Smooth muscle cell (in vitro differentiated cells): ENCODE measurements at regions not wholly inside any gene's neighbourhood (a gene's known extent, or its start where the extent isn't known, plus 50 kb on each side); places are given as distances from the start of the nearest gene placed in this dataset.

Source experiments
- DNase-seq: peaks from one replicate; lab custom pipeline; 2025; ENCODE audit not compliant: unreplicated experiment; lab: John Stamatoyannopoulos, UW
- H2AFZ ChIP-seq: fragments of 200-600 bp; sonication (generic); 2 replicates; pipeline ENCODE4 v1.6.0; 2016; ENCODE audit warnings: antibody characterized with exemption, low read depth, mild to moderate bottlenecking
- H3F3A ChIP-seq: fragments of 200-600 bp; sonication (generic); 2 replicates; pipeline ENCODE4 v1.6.0; 2017; ENCODE audit warnings: antibody characterized with exemption, low read depth
- H3K27ac ChIP-seq: fragments of 200-600 bp; sonication (generic); 2 replicates; pipeline ENCODE4 v1.5.1; 2016; ENCODE audit warnings: low read depth, mild to moderate bottlenecking
- H3K27me3 ChIP-seq: fragments of 200-600 bp; sonication (generic); 2 replicates; pipeline ENCODE4 v1.6.1; 2016; ENCODE audit warnings: low read depth, mild to moderate bottlenecking
- H3K36me3 ChIP-seq: fragments of 200-600 bp; sonication (generic); 2 replicates; pipeline ENCODE4 v1.5.1; 2016; ENCODE audit warnings: low read depth
- H3K4me1 ChIP-seq: fragments of 200-600 bp; sonication (generic); 2 replicates; pipeline ENCODE4 v1.5.1; 2016; ENCODE audit warnings: low read depth
- H3K4me2 ChIP-seq: fragments of 200-600 bp; sonication (generic); 2 replicates; pipeline ENCODE4 v1.6.0; 2016; ENCODE audit warnings: mild to moderate bottlenecking
- H3K4me3 ChIP-seq: fragments of 200-600 bp; sonication (generic); 2 replicates; pipeline ENCODE4 v1.5.1; 2016; ENCODE audit warnings: mild to moderate bottlenecking
- H3K79me2 ChIP-seq: fragments of 200-600 bp; sonication (generic); 2 replicates; pipeline ENCODE4 v1.6.0; 2016; ENCODE audit warnings: low read depth, mild to moderate bottlenecking
- H3K9ac ChIP-seq: fragments of 200-600 bp; sonication (generic); 2 replicates; pipeline ENCODE4 v1.6.0; 2016; ENCODE audit warnings: low read depth
- H3K9me3 ChIP-seq: fragments of 200-600 bp; sonication (generic); replicated peaks from 2 replicates; pipeline ENCODE4 v1.5.1; 2016; ENCODE audit warnings: low read depth
- H4K20me1 ChIP-seq: fragments of 200-600 bp; sonication (generic); 2 replicates; pipeline ENCODE4 v1.6.0; 2016; ENCODE audit warnings: low read depth
- WGBS: methylation state at CpG from one replicate; pipeline ENCODE4 v1.1.7; 2016; ENCODE audit warnings: low lambda C conversion rate; 5-methylcytosine and 5-hydroxymethylcytosine counted together
- TF ChIP-seq, protein P1 (sequence below): fragments of 200-600 bp; sonication (generic); IDR thresholded peaks from 2 replicates; pipeline ENCODE4 v1.5.1; 2017; ENCODE audit warnings: borderline replicate concordance, mild to moderate bottlenecking, antibody characterized with exemption; ENCODE audit not compliant: insufficient read depth, poor library complexity, severe bottlenecking

- Histone ChIP-seq H3K9me3 (no peaks in the 10 kb centered on the region), H3F3A (no peaks in the 10 kb centered on the region), H3K27ac (no peak overlapping the region), H2AFZ (no peak overlapping the region), H3K27me3 (no peaks in the 10 kb centered on the region), H3K4me3 (no peak overlapping the region), H3K36me3 (no peaks in the 10 kb centered on the region), H3K9ac (no peak overlapping the region), H3K4me1 (no peaks in the 10 kb centered on the region), H4K20me1 (no peaks in the 10 kb centered on the region), H3K4me2 (no peak overlapping the region), H3K79me2 (no peaks in the 10 kb centered on the region)
- TF ChIP-seq, protein P1, sequence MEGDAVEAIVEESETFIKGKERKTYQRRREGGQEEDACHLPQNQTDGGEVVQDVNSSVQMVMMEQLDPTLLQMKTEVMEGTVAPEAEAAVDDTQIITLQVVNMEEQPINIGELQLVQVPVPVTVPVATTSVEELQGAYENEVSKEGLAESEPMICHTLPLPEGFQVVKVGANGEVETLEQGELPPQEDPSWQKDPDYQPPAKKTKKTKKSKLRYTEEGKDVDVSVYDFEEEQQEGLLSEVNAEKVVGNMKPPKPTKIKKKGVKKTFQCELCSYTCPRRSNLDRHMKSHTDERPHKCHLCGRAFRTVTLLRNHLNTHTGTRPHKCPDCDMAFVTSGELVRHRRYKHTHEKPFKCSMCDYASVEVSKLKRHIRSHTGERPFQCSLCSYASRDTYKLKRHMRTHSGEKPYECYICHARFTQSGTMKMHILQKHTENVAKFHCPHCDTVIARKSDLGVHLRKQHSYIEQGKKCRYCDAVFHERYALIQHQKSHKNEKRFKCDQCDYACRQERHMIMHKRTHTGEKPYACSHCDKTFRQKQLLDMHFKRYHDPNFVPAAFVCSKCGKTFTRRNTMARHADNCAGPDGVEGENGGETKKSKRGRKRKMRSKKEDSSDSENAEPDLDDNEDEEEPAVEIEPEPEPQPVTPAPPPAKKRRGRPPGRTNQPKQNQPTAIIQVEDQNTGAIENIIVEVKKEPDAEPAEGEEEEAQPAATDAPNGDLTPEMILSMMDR = no peak
- no peak for DNase-seq
- 0% methylated on average over 1 of the region's 1 CpG for WGBS
Measured at GRCh38 chr9:2936221-2936620, 92.3 kb upstream of the PUM3 start.

DNA sequence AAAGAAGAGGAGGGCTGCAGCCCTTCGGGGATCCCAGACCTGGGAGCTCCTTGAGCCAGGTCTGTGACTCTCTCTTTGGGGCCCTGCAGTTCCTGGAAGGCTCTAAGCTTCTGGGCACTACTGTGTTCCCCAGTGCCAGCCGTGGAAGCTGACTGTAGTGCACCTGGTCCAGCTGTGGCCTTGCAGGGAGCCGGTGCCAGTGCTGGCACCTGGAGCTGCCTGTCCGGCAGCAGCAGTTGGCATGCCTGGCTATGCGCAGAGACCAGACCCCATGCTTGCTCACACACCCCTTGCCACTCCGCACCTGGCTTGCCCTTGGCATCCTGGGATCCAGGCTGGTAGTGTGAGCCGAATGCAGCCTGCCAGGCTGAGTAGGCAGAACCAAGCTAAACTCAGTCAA, 91.0 kb upstream of the PUM3 start:
- Histone ChIP-seq H3K27ac (no peak overlapping the region), H3K9ac (no peak overlapping the region), H3K4me1 (no peaks in the 10 kb centered on the region), H2AFZ (no peak overlapping the region), H3K36me3 (no peaks in the 10 kb centered on the region), H3F3A (no peaks in the 10 kb centered on the region), H4K20me1 (no peaks in the 10 kb centered on the region), H3K9me3 (no peaks in the 10 kb centered on the region), H3K4me2 (no peak overlapping the region), H3K27me3 (no peaks in the 10 kb centered on the region), H3K79me2 (no peaks in the 10 kb centered on the region), H3K4me3 (no peak overlapping the region)
- DNase-seq = no peak
- TF ChIP-seq, protein P1 = no peak
- WGBS = 95% methylated on average over 7 of the region's 7 CpGs

DNA sequence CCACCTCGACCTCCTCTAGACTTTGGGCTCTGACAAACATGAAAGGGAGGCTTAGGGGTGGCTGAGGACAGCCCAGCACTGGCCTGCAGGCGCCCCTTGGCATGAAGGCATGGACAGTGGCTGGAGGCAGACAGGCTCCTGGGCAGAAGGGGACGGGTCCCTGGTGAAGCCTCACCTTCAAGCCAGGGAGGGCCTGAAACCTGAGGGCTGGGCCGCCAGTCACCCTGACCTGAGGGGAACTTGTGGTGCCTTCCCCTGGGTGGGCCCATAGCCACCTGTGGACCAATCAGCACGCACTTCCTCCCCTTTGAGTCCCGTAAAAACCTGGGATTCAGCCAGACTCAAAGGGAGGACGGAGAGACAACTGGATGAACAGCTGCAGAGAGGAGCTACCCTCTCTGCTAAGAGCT, 90.4 kb upstream of the PUM3 start:
- no peaks in the 10 kb centered on the region for H3F3A ChIP-seq
- no peak overlapping the region for H3K4me2 ChIP-seq
- no peak overlapping the region for H3K9ac ChIP-seq
- H3K79me2 ChIP-seq = no peaks in the 10 kb centered on the region
- H3K4me1 ChIP-seq = no peaks in the 10 kb centered on the region
- no peaks in the 10 kb centered on the region for H3K36me3 ChIP-seq
- H3K27me3 ChIP-seq = no peaks in the 10 kb centered on the region
- no peaks in the 10 kb centered on the region for H3K9me3 ChIP-seq
- no peak overlapping the region for H3K27ac ChIP-seq
- TF ChIP-seq, protein P1 = no peak
- 86% methylated on average over 7 of the region's 7 CpGs for WGBS
- no peak overlapping the region for H3K4me3 ChIP-seq
- no peaks in the 10 kb centered on the region for H4K20me1 ChIP-seq
- H2AFZ ChIP-seq = no peak overlapping the region
- no peak for DNase-seq
